ENCODE measurements at regions not wholly inside any gene's neighbourhood (a gene's known extent, or its start where the extent isn't known, plus 50 kb on each side); places are given as distances from the start of the nearest gene placed in this dataset.

DNA sequence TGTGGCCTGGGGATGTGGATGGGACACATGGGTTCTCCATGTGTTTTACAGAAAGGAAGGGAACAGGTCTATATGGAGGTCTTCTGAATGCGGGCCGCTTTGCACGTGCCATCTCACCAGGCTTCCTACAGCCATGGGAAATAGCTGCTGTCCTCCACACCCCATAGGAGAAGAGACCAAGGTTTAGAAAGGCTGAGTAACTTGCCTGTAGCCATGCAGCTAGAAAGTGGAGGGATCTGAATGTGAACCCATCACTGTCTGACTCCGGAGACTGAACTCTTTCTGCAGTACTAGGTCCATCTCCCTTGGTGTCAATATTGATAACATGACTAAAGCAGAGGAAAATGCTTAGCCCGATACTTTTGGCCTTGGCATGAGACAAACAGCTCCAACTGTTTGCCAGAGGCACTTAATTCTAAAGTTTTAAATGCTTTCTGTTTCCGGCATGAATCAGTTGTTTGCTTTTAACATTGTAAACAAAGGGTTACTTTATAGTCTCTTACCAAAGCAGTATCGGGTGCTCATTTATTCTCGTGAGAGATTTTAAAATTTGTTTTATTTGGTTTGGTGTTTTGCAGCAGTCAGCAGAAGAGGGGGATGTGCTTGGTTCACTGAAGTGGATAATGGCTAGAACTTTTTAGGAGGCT is 64.8 kb upstream of the LOXL4 start:
- DNase-seq (ENCODE audit: low read depth in 2 of 2) = no peak

DNA sequence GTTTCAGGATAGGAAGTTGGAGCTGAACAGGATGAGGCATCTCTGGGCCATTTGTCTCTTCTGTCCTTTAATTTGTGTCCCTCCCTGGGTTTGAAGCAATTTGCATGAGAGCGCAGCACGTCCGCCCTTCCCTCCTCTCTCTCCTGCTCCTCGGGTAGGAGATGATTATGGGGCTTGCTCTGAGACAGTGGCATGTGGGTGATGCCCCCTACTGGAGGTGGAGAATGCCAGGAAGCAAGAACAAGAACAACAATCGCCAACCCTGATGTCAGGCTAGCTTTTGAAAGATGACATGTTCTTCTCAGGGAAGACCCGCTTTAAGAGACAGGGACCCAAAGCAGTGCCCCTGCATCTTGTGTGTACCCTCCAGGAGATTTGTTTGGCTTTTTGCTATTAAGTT is 63.9 kb upstream of the LOXL4 start:
- no peak for DNase-seq (ENCODE audit: low read depth in 2 of 2)

DNA sequence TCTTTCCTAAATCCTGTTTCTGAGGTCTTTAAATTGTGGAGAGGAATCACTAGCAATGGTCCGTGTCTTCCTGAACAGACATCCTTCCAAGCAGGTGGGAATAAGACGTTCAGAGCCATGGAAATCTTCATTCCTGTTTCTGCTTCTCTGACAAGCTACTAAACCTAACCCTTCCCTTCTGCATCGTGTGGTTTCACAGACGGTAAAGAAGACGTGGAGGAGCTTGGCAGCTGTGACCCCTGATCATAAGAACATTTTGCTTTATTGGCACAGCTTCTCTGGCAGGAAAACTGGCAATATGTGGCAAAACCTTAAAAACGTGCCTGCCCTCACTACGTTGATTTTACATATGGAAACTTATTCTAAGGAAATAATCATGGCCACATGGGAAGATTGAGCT is 63.0 kb upstream of the LOXL4 start:
- DNase-seq (ENCODE audit: low read depth in 2 of 2) = no peak

DNA sequence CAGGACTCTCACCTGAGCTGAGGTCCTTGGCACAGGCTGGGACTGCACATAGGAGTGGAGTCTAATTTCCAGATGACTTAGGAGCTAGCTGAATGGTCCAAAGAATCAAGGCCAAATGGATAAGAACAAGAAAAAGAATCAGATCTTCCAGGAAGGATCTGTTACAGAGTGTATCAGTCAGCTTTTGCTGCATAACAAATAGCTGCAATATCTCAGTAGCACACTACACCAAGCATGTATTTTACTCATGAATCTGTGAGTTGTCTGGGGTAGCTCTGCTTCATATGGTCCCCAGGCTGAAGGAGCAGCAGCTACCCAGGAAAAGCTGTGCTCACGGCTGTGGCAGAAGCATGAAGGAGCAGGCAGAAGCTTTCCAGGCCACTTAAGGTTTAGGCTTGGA is 60.6 kb upstream of the LOXL4 start:
- no peak for DNase-seq (ENCODE audit: low read depth in 2 of 2)

DNA sequence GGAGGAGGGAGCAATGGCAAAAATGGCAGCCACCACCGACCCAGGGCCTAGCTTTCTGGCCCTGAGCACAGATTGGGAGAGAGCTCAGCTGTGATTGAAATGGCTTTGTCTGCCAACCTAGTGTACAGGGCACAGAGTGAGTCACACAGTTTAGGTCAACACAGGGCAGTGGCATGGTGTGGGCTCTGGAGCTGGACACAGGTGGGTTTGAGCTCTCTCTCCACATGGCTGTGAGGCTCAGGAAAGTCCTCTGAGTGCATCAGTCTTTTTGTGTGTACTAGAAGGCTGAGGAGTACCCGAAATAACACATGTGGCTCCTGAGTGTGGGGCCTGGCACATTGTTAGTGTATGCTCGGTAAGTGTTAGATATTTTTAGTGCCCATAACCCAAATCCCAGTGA is 60.2 kb upstream of the LOXL4 start:
- no peak for DNase-seq (ENCODE audit: low read depth in 2 of 2)

DNA sequence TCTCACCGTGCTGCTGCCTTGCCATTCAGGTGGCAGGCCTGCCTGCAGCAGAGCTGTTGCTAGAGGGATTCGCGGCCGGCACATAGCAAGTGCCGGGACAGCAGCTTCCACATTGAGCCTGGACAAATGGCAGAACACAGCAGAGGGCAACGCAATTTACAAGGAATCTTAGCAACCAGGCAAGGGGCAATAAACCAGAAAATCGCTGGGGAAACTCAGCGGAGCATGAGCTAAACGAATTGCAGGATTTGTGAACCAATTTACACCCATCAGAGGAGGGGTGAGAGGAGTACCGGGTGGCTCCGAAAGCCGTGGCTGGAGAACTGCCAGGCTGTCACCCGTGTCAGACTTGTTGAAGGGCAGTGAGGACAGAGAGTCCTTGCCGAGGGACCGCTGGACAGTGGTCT is 58.6 kb upstream of the LOXL4 start:
- no peak for DNase-seq (ENCODE audit: low read depth in 2 of 2)

DNA sequence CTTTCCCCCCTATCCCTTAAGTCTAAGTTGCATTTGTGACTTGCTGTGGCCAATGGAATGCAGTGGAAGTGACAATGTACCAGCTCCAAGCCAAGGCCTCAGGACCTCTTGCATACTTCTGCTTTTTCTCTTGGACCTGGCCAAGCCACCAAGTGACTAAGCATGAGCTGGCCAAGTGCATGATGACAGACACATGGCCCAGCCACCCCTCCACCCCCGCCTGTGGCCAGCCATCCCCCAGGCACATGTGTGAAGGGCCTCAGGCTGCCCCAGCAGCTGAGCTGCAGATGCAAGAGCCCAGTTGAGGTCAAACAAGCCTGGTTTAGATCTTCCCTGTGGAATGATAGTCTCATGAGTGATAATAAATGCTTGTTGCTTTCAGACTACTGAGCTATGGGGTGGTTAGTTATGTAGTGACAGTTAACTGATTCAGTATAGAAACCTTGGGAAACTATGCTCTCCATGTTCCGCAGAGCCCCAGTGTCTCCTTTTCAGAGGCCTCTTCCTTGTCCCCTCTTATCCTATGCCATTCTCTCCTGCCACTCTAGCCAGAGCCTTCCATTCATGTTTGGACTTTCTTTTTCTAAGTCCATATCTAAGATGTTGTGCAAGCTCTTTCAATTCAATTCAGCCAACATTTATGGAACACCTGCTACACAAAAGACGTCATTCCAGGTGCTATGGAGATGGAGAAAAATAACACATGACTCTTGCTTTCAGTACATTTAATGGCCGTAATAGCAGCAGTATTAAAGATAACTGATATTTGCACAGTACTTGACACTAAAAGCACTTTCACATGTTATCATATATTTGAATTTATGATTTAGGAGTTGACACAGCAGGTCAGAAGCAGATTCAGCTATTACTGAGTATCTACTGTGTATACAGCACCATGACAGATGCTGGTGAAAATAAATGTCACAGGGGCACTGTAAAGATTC is 55.5 kb upstream of the LOXL4 start:
- peak; percentile 10 to 16 for DNase-seq (ENCODE audit: low read depth in 2 of 2)

DNA sequence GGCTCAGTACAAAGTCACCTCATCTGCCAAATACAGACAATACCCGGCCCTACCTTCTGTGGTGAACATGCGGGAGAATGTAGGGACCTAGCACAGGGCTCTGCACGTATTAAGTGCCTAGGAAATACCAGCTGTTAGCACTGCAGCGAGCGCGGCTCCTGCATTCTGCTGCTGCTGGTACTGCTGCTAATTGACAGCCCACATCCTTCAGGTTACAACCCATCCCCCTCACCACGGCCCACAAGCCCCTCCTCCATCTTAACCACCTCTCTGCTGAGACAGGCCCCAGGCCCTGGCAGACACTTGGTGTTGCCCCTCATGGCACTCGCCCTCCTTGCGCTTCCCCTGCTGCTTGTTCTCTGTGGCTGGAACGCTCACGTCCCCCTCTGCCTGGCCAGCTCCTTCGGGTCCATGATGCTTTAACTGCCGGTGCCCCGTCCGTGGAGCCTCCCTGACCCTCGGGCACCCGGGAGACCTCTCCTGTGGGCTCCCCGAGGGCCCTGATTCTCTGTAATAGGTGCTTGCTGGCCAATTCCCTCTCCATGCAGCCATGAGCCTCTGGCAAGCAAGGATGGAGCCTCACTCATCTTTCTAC is 53.3 kb upstream of the LOXL4 start:
- DNase-seq (ENCODE audit: low read depth in 2 of 2) = no peak

DNA sequence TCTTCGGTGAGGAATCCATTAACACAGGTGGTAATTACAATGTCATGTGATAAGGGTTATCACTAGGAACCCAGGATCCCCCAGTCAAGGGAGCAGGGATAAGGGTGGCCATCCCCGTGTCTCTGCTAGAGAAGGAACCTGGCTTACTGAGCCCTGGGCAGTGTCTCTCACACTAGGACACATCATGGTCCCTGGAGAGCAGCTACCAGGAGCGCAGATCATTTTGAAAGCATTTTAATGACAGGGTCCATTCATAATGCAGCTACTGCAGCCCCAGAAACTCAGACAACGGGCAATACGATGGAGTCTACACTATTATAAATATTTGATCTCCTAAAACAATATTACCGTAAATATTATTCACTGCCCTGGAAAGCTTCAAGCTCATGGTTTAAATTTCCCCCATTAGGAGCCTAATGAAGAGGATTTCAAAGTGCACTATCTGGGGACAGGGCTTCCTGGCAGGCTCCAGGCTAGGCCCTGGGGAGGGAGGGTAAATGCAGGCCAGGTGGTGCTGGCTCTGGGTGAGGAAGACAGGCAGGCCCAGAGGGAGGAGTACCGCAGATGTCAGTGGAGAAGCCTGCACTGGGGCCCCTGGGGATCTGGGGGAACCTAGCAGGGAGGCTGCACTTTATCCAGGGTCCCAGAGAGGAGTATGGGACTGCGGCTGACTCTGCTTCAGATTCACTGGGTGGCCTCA is 52.6 kb upstream of the LOXL4 start:
- no peak for DNase-seq (ENCODE audit: low read depth in 2 of 2)

DNA sequence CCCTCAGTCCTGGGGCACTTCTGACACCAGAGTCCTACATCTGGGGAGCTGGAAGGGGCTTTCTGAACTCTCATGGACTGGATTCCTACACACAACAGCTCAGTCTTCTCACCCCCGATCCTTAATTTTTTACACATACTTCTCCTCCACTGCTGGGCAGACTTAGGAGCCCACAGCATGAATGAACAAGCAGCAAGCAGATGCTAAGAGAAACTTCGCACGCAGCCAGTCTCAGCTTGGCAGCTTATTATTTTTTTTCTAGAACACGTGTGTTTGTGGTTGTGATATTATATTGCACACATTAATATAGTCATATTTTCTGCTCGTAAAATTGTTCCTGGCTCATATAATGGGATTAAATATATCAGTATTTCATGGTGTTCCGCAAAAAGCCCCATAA is 50.9 kb upstream of the LOXL4 start:
- DNase-seq (ENCODE audit: low read depth in 2 of 2) = no peak

All from stimulated activated CD8-positive, alpha-beta memory T cell treated with anti-CD3 and anti-CD28 coated beads, Interleukin-15, amount 100 ng/mL, for 48 hours (primary cell).